Endodermal cell (in vitro differentiated cells): ENCODE measurements at regions not wholly inside any gene's neighbourhood (a gene's known extent, or its start where the extent isn't known, plus 50 kb on each side); places are given as distances from the start of the nearest gene placed in this dataset.

Experiments used
- DNase-seq: peaks from one replicate; pipeline ENCODE4 v3.0.0-alpha.2; 2017
- H3K27ac ChIP-seq: 2 replicates; pipeline ENCODE4 v1.5.1; 2013; ENCODE audit warnings: mild to moderate bottlenecking, low read depth, low read length, moderate library complexity
- H3K27me3 ChIP-seq: 2 replicates; pipeline ENCODE4 v1.6.1; 2013; ENCODE audit warnings: mild to moderate bottlenecking, low read length, moderate library complexity; ENCODE audit not compliant: insufficient read depth, control insufficient read depth, poor library complexity, severe bottlenecking
- H3K36me3 ChIP-seq: 2 replicates; pipeline ENCODE4 v1.7.0; 2013; ENCODE audit warnings: mild to moderate bottlenecking, low read length, moderate library complexity; ENCODE audit not compliant: control insufficient read depth, insufficient read depth
- H3K4me1 ChIP-seq: one replicate; pipeline ENCODE4 v1.7.0; 2013; ENCODE audit warnings: low read length; ENCODE audit not compliant: control insufficient read depth, insufficient read depth
- H3K4me3 ChIP-seq: 2 replicates; pipeline ENCODE4 v1.5.1; 2013; ENCODE audit warnings: mild to moderate bottlenecking, low read length, moderate library complexity
- H3K9ac ChIP-seq: 2 replicates; pipeline ENCODE4 v1.6.1; 2013; ENCODE audit warnings: mild to moderate bottlenecking, low read length, moderate library complexity; ENCODE audit not compliant: poor library complexity, severe bottlenecking; ENCODE audit errors: extremely low read depth
- H3K9me3 ChIP-seq: 2 replicates; pipeline ENCODE4 v1.6.1; 2013; ENCODE audit warnings: mild to moderate bottlenecking, low read length, moderate library complexity; ENCODE audit not compliant: control insufficient read depth
- H3K27ac Mint-ChIP-seq: 2 replicates; pipeline ENCODE4 v1.8.0; 2020; ENCODE audit warnings: mixed read lengths
- H3K27me3 Mint-ChIP-seq: 2 replicates; pipeline ENCODE4 v1.8.0; 2021; ENCODE audit warnings: mild to moderate bottlenecking, mixed read lengths; ENCODE audit not compliant: insufficient read depth
- H3K36me3 Mint-ChIP-seq: 2 replicates; pipeline ENCODE4 v1.8.0; 2020; ENCODE audit warnings: low read depth, mixed read lengths
- H3K4me1 Mint-ChIP-seq: 2 replicates; pipeline ENCODE4 v1.8.0; 2020; ENCODE audit warnings: mixed read lengths
- H3K4me3 Mint-ChIP-seq: 2 replicates; pipeline ENCODE4 v1.8.0; 2020; ENCODE audit warnings: mild to moderate bottlenecking, moderate library complexity, mixed read lengths
- H3K9me3 Mint-ChIP-seq: 2 replicates; pipeline ENCODE4 v1.8.0; 2020; ENCODE audit warnings: mild to moderate bottlenecking, mixed read lengths
- WGBS, 2 experiments: methylation state at CpG; one replicate each; pipeline versions ENCODE4 v1.1.5 to v1.1.7; 2013; ENCODE audit warnings: missing lambda C conversion rate in 2 of 2, mixed read lengths in 1 of 2; ENCODE audit not compliant: insufficient coverage in 1 of 2, insufficient read length in 1 of 2; 5-methylcytosine and 5-hydroxymethylcytosine counted together
- TF ChIP-seq, protein P1 (sequence below): fragments of 200-600 bp; sonication (generic); conservative IDR thresholded peaks from 2 replicates; pipeline ENCODE4 v1.5.0; 2021; ENCODE audit warnings: antibody characterized with exemption, mild to moderate bottlenecking

GRCh38 chr2:192741889-192742288 lies 547.2 kb upstream of the TMEFF2 start:
- Mint-ChIP-seq H3K4me1 (no peaks in the 10 kb centered on the region), H3K27ac (no peak overlapping the region)
- no peak overlapping the region for H3K27ac ChIP-seq

GRCh38 chr2:192735447-192735846 lies 540.7 kb upstream of the TMEFF2 start:
- TF ChIP-seq, protein P1, sequence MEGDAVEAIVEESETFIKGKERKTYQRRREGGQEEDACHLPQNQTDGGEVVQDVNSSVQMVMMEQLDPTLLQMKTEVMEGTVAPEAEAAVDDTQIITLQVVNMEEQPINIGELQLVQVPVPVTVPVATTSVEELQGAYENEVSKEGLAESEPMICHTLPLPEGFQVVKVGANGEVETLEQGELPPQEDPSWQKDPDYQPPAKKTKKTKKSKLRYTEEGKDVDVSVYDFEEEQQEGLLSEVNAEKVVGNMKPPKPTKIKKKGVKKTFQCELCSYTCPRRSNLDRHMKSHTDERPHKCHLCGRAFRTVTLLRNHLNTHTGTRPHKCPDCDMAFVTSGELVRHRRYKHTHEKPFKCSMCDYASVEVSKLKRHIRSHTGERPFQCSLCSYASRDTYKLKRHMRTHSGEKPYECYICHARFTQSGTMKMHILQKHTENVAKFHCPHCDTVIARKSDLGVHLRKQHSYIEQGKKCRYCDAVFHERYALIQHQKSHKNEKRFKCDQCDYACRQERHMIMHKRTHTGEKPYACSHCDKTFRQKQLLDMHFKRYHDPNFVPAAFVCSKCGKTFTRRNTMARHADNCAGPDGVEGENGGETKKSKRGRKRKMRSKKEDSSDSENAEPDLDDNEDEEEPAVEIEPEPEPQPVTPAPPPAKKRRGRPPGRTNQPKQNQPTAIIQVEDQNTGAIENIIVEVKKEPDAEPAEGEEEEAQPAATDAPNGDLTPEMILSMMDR = no peak
- no peaks in the 10 kb centered on the region for H3K36me3 ChIP-seq
- no peak overlapping the region for H3K4me3 Mint-ChIP-seq
- no peaks in the 10 kb centered on the region for H3K27me3 ChIP-seq
- no peaks in the 10 kb centered on the region for H3K4me1 Mint-ChIP-seq
- H3K4me1 ChIP-seq = no peaks in the 10 kb centered on the region
- no peak overlapping the region for H3K4me3 ChIP-seq
- H3K27ac ChIP-seq = no peak overlapping the region
- H3K27me3 Mint-ChIP-seq = no peaks in the 10 kb centered on the region
- no peaks in the 10 kb centered on the region for H3K36me3 Mint-ChIP-seq
- no peaks in the 10 kb centered on the region for H3K9me3 ChIP-seq
- no peak overlapping the region for H3K9ac ChIP-seq
- H3K9me3 Mint-ChIP-seq = no peaks in the 10 kb centered on the region
- WGBS, 2 experiments = 76 to 80% methylated on average over 3 of the region's 3 CpGs
- no peak for DNase-seq
- H3K27ac Mint-ChIP-seq = no peak overlapping the region

More at GRCh38 chr2:192741889-192742288, 547.2 kb upstream of the TMEFF2 start:
- Histone ChIP-seq H3K4me1 (no peaks in the 10 kb centered on the region), H3K4me3 (no peak overlapping the region), H3K9ac (no peak overlapping the region), H3K9me3 (no peaks in the 10 kb centered on the region), H3K27me3 (no peaks in the 10 kb centered on the region), H3K36me3 (no peaks in the 10 kb centered on the region)
- TF ChIP-seq, protein P1 = peak; percentile 74
- no peaks in the 10 kb centered on the region for H3K36me3 Mint-ChIP-seq
- no peak overlapping the region for H3K4me3 Mint-ChIP-seq
- H3K9me3 Mint-ChIP-seq = no peaks in the 10 kb centered on the region
- H3K27me3 Mint-ChIP-seq = no peaks in the 10 kb centered on the region
- DNase-seq = peak; percentile 48

- Mint-ChIP-seq H3K4me1 (peaks cover 3% of the 10 kb centered on the region), H3K27me3 (peaks cover 25% of the 10 kb centered on the region), H3K9me3 (no peaks in the 10 kb centered on the region), H3K27ac (no peak overlapping the region), H3K36me3 (no peaks in the 10 kb centered on the region), H3K4me3 (no peak overlapping the region)
- H3K27me3 ChIP-seq = peaks cover 38% of the 10 kb centered on the region
- no peak overlapping the region for H3K27ac ChIP-seq
- no peak overlapping the region for H3K4me3 ChIP-seq
- no peaks in the 10 kb centered on the region for H3K4me1 ChIP-seq
- H3K9me3 ChIP-seq = no peaks in the 10 kb centered on the region
- no peaks in the 10 kb centered on the region for H3K36me3 ChIP-seq
- DNase-seq = no peak
- TF ChIP-seq, protein P1 = no peak
- no peak overlapping the region for H3K9ac ChIP-seq
- 80 to 91% methylated on average over 1 to 2 of the region's 2 CpGs for WGBS, 2 experiments
Observed at GRCh38 chr2:192729369-192729768, 534.6 kb upstream of the TMEFF2 start.
